ENCODE measurements at regions not wholly inside any gene's neighbourhood (a gene's known extent, or its start where the extent isn't known, plus 50 kb on each side); places are given as distances from the start of the nearest gene placed in this dataset.
A peak's percentile ranks its signal among the peaks of the same experiment; 100 is the strongest.

DNA sequence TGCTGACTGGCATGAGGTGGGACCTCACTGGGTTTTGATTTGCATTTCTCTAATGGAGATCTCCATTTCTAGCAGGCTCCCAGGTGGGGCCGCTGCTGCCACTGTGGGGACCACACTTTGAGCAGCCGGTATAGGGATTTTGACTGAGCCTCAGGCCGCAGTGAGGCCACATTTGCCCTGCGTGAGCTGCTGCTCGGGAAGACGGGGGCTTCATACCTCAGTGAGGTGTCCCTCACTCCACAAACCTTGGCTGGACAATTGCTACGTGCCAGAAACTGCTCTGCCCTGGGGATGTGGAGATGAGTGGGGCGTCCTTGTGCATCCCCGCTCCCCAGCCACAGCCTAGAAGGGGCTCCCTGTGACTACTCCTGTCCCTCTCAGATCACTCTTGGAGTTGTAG lies 134.3 kb downstream of the ANKRD60 start:
- WGBS, 3 donors: 90 to 92% (median 91%) methylated on average over 9 of the region's 9 CpGs
- Histone ChIP-seq H3K9me3 (ENCODE audit: control insufficient read depth in 2 of 2, insufficient read depth in 1 of 2, low read depth in 1 of 2, low read length in 1 of 2) (no peaks in the 10 kb centered on the region), H3K4me1 (ENCODE audit: control insufficient read depth in 3 of 3, insufficient read depth in 2 of 3, low read depth in 1 of 3, low read length in 2 of 3) (no peaks in the 10 kb centered on the region), H3K27ac (ENCODE audit: low read depth in 1 of 3, low read length in 2 of 3) (no peak overlapping the region), H3K4me3 (ENCODE audit: low read depth in 1 of 3, low read length in 3 of 3) (no peak overlapping the region), H3K27me3 (ENCODE audit: control insufficient read depth in 3 of 3, insufficient read depth in 3 of 3, low read length in 3 of 3) (peaks cover 0 to 3% (median 2%) of the 10 kb centered on the region in 3 donors), H3K36me3 (ENCODE audit: control insufficient read depth in 3 of 3, insufficient read depth in 2 of 3, low read depth in 1 of 3, low read length in 3 of 3) (no peaks in the 10 kb centered on the region)
- FAIRE-seq (no peak), DNase-seq (no peak)

DNA sequence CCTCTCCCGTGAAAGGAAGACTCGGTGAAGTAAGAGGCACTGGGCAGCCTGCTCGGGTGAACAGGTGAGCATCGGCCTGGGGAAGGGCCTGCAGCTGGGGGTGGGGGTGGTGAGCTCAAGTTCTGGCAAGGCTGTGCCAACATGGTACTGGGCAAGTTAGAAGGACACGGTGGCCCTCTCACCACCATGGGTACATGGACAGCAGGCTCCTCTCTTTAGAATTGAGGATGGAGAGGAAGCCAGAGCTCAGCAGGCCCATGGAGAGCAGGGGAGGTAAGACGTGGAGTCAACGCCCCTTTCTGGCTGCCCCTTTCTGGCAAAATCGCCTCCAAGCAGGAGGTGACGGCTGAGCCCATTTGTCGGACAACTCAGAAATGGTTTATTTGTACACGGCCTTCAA lies 135.6 kb downstream of the ANKRD60 start:
- peaks cover 0 to 2% (median 0%) of the 10 kb centered on the region in 3 donors for H3K27me3 ChIP-seq (ENCODE audit: control insufficient read depth in 3 of 3, insufficient read depth in 3 of 3, low read length in 3 of 3)
- WGBS, 3 donors: 82 to 84% (median 83%) methylated on average over 11 of the region's 11 CpGs
- H3K27ac ChIP-seq (ENCODE audit: low read depth in 1 of 3, low read length in 2 of 3): no peak overlapping the region
- no peaks in the 10 kb centered on the region for H3K9me3 ChIP-seq (ENCODE audit: control insufficient read depth in 2 of 2, insufficient read depth in 1 of 2, low read depth in 1 of 2, low read length in 1 of 2)
- no peaks in the 10 kb centered on the region for H3K4me1 ChIP-seq (ENCODE audit: control insufficient read depth in 3 of 3, insufficient read depth in 2 of 3, low read depth in 1 of 3, low read length in 2 of 3)
- no peak overlapping the region for H3K4me3 ChIP-seq (ENCODE audit: low read depth in 1 of 3, low read length in 3 of 3)
- DNase-seq (no peak), FAIRE-seq (no peak)
- H3K36me3 ChIP-seq (ENCODE audit: control insufficient read depth in 3 of 3, insufficient read depth in 2 of 3, low read depth in 1 of 3, low read length in 3 of 3): no peaks in the 10 kb centered on the region

DNA sequence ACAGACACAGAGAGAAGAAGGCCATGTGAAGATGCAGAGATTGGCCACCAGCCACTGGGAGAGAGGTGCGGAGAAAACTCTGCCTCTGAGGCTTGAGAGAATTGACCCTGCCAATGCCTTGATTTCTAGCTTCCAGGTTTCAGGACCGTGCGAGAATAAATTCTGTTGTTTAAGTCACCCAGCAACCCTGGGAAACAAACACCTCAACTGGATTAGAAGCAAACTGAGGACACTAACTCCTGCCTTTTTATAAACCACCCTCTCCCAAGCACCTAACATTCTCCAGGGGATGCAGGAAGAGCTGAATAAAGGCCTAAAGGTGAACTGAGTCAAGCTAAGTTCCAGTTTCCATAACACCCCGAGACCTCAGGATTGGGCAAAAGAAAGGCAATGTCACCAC lies 136.1 kb downstream of the ANKRD60 start:
- Histone ChIP-seq H3K36me3 (ENCODE audit: control insufficient read depth in 3 of 3, insufficient read depth in 2 of 3, low read depth in 1 of 3, low read length in 3 of 3) (no peaks in the 10 kb centered on the region), H3K9me3 (ENCODE audit: control insufficient read depth in 2 of 2, insufficient read depth in 1 of 2, low read depth in 1 of 2, low read length in 1 of 2) (no peaks in the 10 kb centered on the region), H3K27ac (ENCODE audit: low read depth in 1 of 3, low read length in 2 of 3) (no peak overlapping the region), H3K4me3 (ENCODE audit: low read depth in 1 of 3, low read length in 3 of 3) (no peak overlapping the region), H3K27me3 (ENCODE audit: control insufficient read depth in 3 of 3, insufficient read depth in 3 of 3, low read length in 3 of 3) (peaks cover 0 to 2% (median 0%) of the 10 kb centered on the region in 3 donors), H3K4me1 (ENCODE audit: control insufficient read depth in 3 of 3, insufficient read depth in 2 of 3, low read depth in 1 of 3, low read length in 2 of 3) (no peaks in the 10 kb centered on the region)
- DNase-seq: no peak
- no peak for FAIRE-seq
- 80 to 85% (median 82%) methylated on average over 4 of the region's 4 CpGs for WGBS, 3 donors

DNA sequence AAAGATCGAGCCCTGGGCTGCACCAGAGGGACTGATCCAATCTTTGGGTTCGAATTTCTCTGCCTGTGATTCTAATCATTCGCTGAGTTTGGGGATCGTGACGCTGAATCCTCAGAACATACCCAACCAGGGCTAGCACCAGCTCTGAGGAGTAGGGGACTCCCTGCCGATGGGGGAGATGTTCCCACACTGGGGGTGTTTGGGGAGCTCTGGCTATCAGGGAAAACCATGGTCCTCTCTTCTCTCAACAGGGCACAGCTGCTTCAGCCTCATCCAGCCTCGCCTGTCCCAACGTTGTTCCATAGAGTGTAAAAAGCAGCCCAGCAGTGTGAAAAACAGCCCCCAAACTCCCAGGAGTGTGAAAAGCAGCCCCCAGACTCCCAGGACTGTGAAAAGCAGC lies 136.6 kb downstream of the ANKRD60 start:
- FAIRE-seq (no peak), DNase-seq (no peak)
- Histone ChIP-seq H3K4me3 (ENCODE audit: low read depth in 1 of 3, low read length in 3 of 3) (no peak overlapping the region), H3K27ac (ENCODE audit: low read depth in 1 of 3, low read length in 2 of 3) (no peak overlapping the region), H3K36me3 (ENCODE audit: control insufficient read depth in 3 of 3, insufficient read depth in 2 of 3, low read depth in 1 of 3, low read length in 3 of 3) (no peaks in the 10 kb centered on the region), H3K4me1 (ENCODE audit: control insufficient read depth in 3 of 3, insufficient read depth in 2 of 3, low read depth in 1 of 3, low read length in 2 of 3) (no peaks in the 10 kb centered on the region), H3K9me3 (ENCODE audit: control insufficient read depth in 2 of 2, insufficient read depth in 1 of 2, low read depth in 1 of 2, low read length in 1 of 2) (no peaks in the 10 kb centered on the region), H3K27me3 (ENCODE audit: control insufficient read depth in 3 of 3, insufficient read depth in 3 of 3, low read length in 3 of 3) (peaks cover 0 to 2% (median 0%) of the 10 kb centered on the region in 3 donors)
- 82 to 86% (median 85%) methylated on average over 8 of the region's 8 CpGs for WGBS, 3 donors

DNA sequence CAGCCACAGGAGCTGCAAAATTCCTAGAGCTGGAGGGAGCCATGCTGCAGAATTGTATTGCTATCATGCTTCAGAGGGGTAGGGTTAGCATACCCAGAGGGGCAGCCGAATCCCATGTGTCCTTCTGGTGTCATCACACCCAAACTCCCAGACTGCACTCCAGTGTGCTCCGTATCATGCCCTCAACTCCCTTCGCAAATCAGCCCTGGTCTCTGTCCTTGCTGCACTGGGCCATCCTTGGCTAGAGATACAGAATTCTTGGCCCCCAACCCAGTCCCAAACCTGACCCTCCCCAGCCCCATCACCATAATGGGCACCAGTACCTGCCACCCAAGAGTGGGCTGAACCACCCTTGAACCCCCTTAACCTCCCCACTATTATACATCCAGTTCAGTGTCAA lies 138.3 kb downstream of the ANKRD60 start:
- Histone ChIP-seq H3K9me3 (ENCODE audit: control insufficient read depth in 2 of 2, insufficient read depth in 1 of 2, low read depth in 1 of 2, low read length in 1 of 2) (no peaks in the 10 kb centered on the region), H3K36me3 (ENCODE audit: control insufficient read depth in 3 of 3, insufficient read depth in 2 of 3, low read depth in 1 of 3, low read length in 3 of 3) (no peaks in the 10 kb centered on the region), H3K4me1 (ENCODE audit: control insufficient read depth in 3 of 3, insufficient read depth in 2 of 3, low read depth in 1 of 3, low read length in 2 of 3) (no peaks in the 10 kb centered on the region), H3K4me3 (ENCODE audit: low read depth in 1 of 3, low read length in 3 of 3) (no peak overlapping the region), H3K27ac (ENCODE audit: low read depth in 1 of 3, low read length in 2 of 3) (no peak overlapping the region), H3K27me3 (ENCODE audit: control insufficient read depth in 3 of 3, insufficient read depth in 3 of 3, low read length in 3 of 3) (peaks cover 0 to 2% (median 0%) of the 10 kb centered on the region in 3 donors)
- DNase-seq (no peak), FAIRE-seq (no peak)
- WGBS, 3 donors: 92 to 97% (median 95%) methylated on average over 3 of the region's 3 CpGs

DNA sequence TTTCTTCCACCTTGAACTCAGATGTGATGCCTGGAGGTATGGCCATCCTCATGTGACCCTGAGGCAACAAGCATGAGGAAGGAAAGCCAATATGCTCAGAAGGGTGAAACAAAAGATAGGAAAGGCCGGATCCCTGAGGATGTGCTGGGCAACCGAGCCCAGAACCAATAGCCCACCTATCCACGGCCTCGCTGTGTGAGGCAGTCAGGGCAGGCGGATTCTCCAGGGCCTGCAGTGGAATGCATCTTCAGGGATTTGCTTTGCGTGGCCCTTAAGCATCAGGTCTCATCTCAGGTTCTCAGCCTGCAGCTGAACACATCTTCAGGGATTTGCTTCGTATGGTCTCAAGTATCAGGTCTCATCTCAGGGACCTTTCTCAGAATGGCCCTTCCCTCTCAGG lies 139.8 kb downstream of the ANKRD60 start:
- no peaks in the 10 kb centered on the region for H3K9me3 ChIP-seq (ENCODE audit: control insufficient read depth in 2 of 2, insufficient read depth in 1 of 2, low read depth in 1 of 2, low read length in 1 of 2)
- WGBS, 3 donors: 90 to 95% (median 92%) methylated on average over 7 of the region's 7 CpGs
- H3K4me1 ChIP-seq (ENCODE audit: control insufficient read depth in 3 of 3, insufficient read depth in 2 of 3, low read depth in 1 of 3, low read length in 2 of 3): no peaks in the 10 kb centered on the region
- no peak overlapping the region for H3K4me3 ChIP-seq (ENCODE audit: low read depth in 1 of 3, low read length in 3 of 3)
- DNase-seq (no peak), FAIRE-seq (no peak)
- no peaks in the 10 kb centered on the region for H3K27me3 ChIP-seq (ENCODE audit: control insufficient read depth in 3 of 3, insufficient read depth in 3 of 3, low read length in 3 of 3)
- H3K27ac ChIP-seq (ENCODE audit: low read depth in 1 of 3, low read length in 2 of 3): no peak overlapping the region
- no peaks in the 10 kb centered on the region for H3K36me3 ChIP-seq (ENCODE audit: control insufficient read depth in 3 of 3, insufficient read depth in 2 of 3, low read depth in 1 of 3, low read length in 3 of 3)

DNA sequence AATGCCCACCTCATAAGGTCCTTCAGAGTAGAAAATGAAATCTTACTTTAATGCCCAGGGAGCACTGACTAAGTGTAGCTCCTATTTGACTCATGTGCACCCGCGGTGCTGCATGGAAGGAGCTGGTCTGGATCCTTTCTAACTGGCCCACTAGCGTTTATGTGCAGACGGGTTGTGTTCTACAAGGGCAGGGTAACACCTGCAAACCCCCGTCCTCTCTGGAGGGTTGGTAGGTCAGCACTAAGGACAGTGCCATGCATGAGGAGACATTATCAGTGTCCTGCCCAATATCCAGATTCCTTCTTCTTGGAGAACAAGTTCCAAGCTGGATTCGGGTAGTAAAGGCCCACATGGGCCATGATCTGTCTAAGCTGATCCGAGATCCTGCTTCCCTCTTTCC lies 140.3 kb downstream of the ANKRD60 start:
- no peak overlapping the region for H3K4me3 ChIP-seq (ENCODE audit: low read depth in 1 of 3, low read length in 3 of 3)
- H3K27ac ChIP-seq (ENCODE audit: low read depth in 1 of 3, low read length in 2 of 3): no peak overlapping the region
- no peaks in the 10 kb centered on the region for H3K9me3 ChIP-seq (ENCODE audit: control insufficient read depth in 2 of 2, insufficient read depth in 1 of 2, low read depth in 1 of 2, low read length in 1 of 2)
- 64 to 83% (median 68%) methylated on average over 7 of the region's 7 CpGs for WGBS, 3 donors
- DNase-seq (no peak), FAIRE-seq (no peak)
- H3K27me3 ChIP-seq (ENCODE audit: control insufficient read depth in 3 of 3, insufficient read depth in 3 of 3, low read length in 3 of 3): no peaks in the 10 kb centered on the region
- no peaks in the 10 kb centered on the region for H3K4me1 ChIP-seq (ENCODE audit: control insufficient read depth in 3 of 3, insufficient read depth in 2 of 3, low read depth in 1 of 3, low read length in 2 of 3)
- no peaks in the 10 kb centered on the region for H3K36me3 ChIP-seq (ENCODE audit: control insufficient read depth in 3 of 3, insufficient read depth in 2 of 3, low read depth in 1 of 3, low read length in 3 of 3)

DNA sequence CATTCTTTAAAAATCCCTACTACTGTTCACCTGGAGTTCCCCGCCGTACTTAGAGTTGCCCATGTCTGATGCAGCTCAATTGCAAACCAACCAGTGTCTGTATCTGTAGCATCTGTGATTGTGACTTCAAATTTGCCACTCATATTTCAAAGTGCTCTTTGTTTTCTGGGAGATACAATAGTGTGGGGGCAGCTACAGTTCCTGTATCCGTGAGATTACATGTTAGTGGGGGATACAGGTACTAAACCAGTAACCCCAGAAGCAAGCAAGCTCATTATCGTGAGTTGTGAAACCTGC lies 140.9 kb downstream of the ANKRD60 start:
- 40 to 57% (median 44%) methylated on average over 4 of the region's 4 CpGs for WGBS, 3 donors
- DNase-seq (no peak), FAIRE-seq (no peak)
- H3K4me3 ChIP-seq (ENCODE audit: low read depth in 1 of 3, low read length in 3 of 3): no peak overlapping the region
- H3K4me1 ChIP-seq (ENCODE audit: control insufficient read depth in 3 of 3, insufficient read depth in 2 of 3, low read depth in 1 of 3, low read length in 2 of 3): no peaks in the 10 kb centered on the region
- no peaks in the 10 kb centered on the region for H3K27me3 ChIP-seq (ENCODE audit: control insufficient read depth in 3 of 3, insufficient read depth in 3 of 3, low read length in 3 of 3)
- no peak overlapping the region for H3K27ac ChIP-seq (ENCODE audit: low read depth in 1 of 3, low read length in 2 of 3)
- no peaks in the 10 kb centered on the region for H3K36me3 ChIP-seq (ENCODE audit: control insufficient read depth in 3 of 3, insufficient read depth in 2 of 3, low read depth in 1 of 3, low read length in 3 of 3)
- no peaks in the 10 kb centered on the region for H3K9me3 ChIP-seq (ENCODE audit: control insufficient read depth in 2 of 2, insufficient read depth in 1 of 2, low read depth in 1 of 2, low read length in 1 of 2)

DNA sequence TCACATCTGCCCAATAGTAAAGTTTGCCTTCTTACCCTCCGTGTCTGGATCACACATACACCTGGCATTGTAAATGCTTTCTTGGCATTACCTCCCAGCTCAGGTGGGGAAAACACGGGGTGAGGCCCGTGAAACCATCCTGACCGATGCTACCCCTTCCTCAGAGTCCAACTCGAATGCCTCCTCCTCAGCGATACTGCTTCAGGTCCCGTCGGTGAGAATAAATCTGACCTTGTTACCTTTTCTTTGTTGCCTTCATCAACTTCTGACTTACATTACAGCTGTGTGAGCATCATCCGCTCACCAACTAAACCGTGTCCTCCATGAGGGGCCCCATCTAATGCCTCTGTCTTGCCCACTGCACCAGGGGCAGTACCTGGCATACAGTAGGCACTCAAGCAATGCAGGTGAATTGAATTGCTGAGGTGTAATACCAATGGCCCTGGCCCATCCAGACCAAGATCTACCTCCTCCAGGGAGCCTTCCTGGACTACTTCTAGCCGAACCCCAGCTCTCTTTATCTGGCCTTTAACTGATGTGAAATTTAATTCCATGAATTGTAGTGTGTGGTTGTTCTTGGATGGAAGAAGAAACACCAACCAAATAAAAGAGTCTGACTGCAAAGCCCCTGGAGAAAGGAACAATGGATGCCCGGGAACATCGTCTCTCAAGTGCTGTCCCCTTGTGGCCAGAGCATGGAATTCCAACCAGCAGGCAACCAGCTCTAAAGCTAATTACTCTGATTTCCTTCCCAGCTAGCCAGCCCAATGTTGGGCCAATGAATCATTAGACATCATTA lies 141.5 kb downstream of the ANKRD60 start:
- DNase-seq (peak; percentile 32 to 46), FAIRE-seq (no peak)
- H3K9me3 ChIP-seq (ENCODE audit: control insufficient read depth in 2 of 2, insufficient read depth in 1 of 2, low read depth in 1 of 2, low read length in 1 of 2): no peaks in the 10 kb centered on the region
- H3K27ac ChIP-seq (ENCODE audit: low read depth in 1 of 3, low read length in 2 of 3): no peak overlapping the region
- H3K27me3 ChIP-seq (ENCODE audit: control insufficient read depth in 3 of 3, insufficient read depth in 3 of 3, low read length in 3 of 3): no peaks in the 10 kb centered on the region
- H3K4me1 ChIP-seq (ENCODE audit: control insufficient read depth in 3 of 3, insufficient read depth in 2 of 3, low read depth in 1 of 3, low read length in 2 of 3): no peaks in the 10 kb centered on the region
- 63 to 75% (median 72%) methylated on average over 13 of the region's 13 CpGs for WGBS, 3 donors
- H3K4me3 ChIP-seq (ENCODE audit: low read depth in 1 of 3, low read length in 3 of 3): no peak overlapping the region
- no peaks in the 10 kb centered on the region for H3K36me3 ChIP-seq (ENCODE audit: control insufficient read depth in 3 of 3, insufficient read depth in 2 of 3, low read depth in 1 of 3, low read length in 3 of 3)

All from small intestine (tissue), 7 donors.